Inferior parietal cortex (tissue), 1 donor: ENCODE measurements at regions not wholly inside any gene's neighbourhood (a gene's known extent, or its start where the extent isn't known, plus 50 kb on each side); places are given as distances from the start of the nearest gene placed in this dataset.

ENCODE experiments used
- DNase-seq: peaks from one replicate; pipeline ENCODE4 v3.0.0-alpha.2; 2016; ENCODE audit errors: extremely low spot score

DNA sequence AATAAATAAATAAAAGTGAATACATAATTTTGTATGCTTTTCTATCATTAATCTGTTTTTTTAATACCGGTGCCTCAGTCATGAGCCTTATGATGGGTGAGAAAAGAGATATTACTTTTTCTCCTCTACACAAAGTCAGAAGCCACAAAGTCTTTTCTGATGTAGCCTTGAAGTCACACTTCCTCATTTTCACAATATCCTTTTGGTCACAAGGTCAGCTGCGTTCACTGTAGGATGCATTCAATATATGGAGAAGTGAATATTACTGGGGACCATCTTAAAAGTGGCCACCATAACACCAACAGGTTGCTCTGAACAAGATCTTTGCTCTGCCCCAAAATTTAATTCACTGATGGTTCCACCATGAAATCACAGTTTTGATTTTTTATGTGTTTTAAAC is 83.3 kb upstream of the TNR start:
- DNase-seq: no peak

DNA sequence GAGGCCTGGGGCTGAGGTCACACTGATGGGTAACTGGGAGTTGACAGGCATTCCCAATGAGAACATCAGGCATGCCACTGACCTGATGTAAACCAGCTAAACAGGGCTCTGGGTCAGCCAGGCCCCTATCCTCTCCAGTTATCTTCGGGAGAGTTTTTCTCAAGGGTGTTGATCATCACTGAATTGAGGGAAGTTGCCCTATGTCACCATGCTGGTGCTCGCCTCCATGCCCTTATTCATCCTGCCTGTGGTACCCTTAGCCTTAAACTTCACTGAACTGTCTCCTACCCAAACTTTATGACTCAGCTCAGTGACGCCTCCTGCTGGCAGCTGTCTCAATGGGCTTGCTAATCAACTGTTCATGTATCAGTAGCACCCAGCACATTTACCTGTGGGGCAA is 80.7 kb upstream of the TNR start:
- DNase-seq: no peak

DNA sequence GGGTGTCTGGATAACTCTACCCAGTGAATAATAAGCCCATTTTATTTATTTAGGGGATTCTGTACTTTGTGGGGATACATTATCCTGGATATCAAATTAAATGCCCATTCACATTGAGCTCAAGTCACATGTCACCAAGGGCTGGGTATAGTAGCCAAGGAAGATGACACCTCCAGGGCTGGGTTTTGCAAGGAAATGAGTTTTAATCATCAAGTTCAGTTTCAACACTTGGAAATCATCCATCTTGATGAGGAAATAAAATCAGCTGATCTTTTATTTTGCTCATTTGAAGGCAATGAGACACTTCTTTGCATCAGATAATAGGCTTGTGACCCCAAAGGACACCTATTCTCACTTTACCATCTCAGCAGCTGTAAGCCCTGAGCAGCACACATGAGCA is 80.0 kb upstream of the TNR start:
- DNase-seq: no peak

DNA sequence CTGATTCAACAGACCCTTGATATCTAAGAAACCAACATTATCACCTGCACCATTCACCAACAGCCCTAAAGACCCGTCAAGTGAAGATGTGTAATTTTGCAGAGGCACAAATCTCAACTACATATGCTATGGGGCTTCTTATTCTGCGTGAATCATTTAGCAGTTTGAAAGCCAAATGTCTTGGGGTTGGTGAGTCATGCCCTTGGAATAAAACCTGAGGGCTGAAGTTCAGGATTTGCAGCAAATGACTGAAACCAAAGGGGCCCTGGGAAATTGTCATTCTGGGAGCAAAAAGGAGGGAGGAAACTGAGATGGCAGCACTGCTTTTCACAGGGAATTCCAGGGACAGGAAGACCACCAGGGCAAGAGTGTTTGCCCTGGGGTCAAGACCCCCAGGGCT is 79.2 kb upstream of the TNR start:
- no peak for DNase-seq

DNA sequence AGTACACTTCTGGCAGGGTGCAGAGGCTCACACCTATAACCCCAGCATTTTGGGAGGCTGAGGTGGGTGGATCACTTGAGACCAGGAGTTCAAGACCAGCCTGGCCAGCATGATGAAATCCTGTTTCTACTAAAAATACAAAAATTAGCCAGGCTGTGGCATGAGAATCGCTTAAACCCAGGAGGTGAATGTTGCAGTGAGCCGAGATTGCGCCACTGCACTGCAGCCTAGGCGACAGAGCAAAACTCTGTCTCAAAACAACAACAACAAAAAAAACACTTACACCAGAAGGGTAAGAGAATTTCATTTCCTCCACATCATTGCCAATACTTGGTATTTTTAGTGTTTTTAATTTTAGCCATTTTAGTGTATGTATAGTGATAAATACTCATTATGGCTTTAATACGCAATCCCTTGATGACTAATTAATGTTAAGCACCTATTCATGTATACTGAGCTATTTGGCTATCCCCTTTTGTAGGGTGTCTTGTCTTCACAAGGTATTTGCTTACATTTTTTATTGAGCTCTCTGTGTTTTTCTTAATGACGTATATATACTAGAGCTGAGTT is 77.1 kb upstream of the TNR start:
- no peak for DNase-seq

DNA sequence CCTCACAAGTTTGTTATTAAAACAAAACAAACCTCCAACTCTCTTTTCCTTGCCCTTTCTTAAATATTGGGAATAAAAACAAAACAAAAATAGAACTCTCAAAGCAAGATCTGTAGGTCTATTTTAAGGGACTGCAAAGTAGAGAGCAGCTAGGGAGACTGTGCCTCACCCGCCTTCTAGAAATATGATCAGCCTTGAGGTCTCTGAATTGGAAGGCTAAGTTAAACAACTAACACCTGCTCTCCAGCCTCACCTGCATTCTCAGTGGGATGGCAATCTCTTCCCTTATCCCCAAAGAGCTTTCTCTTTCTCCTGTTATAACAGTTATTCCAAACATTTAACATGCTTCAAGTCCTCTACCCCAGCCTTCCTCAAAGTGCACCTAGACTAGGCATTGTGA is 75.5 kb upstream of the TNR start:
- DNase-seq: no peak

DNA sequence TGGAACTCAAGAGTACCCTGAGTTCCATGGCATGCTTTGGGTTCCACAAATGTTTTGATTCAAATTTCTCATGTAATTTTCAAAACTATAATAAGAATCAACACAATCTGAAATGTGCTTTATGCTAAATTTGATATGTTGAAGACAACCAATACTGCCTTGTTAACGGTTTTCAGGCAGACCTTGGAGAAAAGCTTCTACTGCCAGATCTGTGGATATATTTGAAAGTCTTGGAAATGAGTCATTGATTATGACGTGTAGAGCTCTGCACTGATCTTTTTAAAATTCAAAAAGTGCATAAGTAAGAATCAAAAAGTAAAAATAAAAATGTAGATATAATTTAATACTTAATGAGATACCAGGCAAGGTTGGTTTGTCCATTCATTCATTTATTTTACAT is 74.0 kb upstream of the TNR start:
- no peak for DNase-seq

DNA sequence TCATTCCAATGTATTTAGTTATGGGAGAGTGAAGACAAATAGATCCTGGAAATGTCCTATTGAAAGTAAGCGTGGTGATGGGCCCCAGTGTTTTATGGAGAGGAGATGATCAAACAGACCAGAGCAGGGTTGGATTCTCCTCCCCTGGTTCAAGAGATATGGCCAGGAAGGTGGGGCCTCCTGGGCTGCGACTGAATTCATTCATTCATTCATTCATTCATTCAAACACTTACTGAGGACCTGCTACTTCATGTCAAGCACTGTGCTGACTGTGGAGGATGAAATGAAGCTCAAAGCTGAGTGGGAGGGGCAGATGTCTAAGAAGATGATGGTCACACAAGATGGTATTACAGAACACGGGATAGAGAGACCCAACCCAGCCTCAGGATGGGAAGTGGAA is 71.5 kb upstream of the TNR start:
- DNase-seq: no peak

DNA sequence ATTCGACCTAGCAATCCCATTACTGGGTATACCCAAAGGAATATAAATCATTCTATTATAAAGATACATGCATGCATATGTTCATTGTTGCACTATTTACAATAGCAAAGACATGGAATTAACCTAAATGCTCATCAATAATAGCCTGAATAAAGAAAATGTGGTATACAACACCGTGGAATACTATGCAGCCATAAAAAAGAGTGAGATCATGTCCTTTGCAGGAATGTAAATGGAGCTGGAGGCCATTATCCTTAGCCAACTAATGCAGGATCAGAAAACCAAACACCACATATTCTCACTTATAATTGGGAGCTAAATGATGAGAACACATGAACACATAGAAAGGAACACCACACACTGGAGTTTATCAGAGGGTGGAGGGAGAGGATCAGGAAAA is 69.5 kb upstream of the TNR start:
- no peak for DNase-seq

DNA sequence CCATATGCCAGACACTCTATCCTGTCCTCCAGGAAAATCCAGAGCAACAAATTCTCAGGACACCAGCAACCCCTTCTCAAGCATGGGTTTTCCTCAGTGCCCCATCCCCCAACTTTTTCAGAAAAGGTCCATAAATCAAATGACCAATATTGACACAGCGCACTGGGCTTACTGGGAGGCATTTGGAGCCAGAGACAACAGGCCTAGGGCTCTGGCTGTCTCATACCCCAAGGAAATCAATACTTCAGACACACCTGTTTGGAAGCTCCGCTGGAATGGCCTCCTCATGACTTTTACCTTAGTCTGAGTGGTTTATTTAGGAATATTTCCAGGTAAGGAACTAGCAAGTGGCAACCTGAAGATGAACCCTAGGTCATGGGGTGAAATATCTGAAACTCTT is 66.9 kb upstream of the TNR start:
- DNase-seq: no peak

DNA sequence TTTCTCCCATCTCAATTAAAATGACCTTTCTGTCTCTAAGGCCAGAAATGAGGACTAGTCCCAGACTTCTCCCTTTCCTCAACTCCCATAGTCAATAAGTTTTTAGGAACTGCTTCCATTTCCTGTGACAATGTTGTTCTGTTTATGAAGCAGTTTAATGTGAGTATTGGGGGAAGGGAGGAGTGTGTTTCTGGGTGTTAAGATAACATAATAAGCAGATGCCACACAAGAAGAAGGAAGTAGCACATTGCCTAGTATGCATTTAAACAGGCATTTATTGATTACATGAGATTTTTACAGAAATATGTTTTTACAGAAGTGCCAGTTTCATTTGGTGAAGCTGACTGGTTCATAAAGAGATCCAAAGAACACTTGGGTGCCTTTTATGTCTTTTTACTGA is 65.6 kb upstream of the TNR start:
- no peak for DNase-seq

DNA sequence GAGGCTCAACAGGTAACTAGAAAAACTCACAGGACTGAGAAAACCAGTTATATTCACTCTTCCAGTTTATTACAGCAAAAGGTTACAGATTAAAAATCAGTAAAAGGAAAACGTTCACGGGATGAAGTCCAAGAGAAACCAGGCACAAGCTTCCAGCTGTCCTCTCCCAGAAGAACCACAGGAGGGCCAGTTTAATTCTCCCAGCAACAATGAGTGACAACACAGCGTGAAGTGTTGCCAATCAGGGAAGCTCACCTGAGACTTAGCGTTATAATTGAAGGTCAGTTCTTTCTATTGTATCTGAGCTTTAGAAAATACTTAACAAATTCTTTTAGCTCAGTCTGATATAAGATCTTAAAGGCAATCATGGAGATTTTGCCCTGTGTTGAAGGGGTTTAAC is 65.2 kb upstream of the TNR start:
- DNase-seq: no peak

DNA sequence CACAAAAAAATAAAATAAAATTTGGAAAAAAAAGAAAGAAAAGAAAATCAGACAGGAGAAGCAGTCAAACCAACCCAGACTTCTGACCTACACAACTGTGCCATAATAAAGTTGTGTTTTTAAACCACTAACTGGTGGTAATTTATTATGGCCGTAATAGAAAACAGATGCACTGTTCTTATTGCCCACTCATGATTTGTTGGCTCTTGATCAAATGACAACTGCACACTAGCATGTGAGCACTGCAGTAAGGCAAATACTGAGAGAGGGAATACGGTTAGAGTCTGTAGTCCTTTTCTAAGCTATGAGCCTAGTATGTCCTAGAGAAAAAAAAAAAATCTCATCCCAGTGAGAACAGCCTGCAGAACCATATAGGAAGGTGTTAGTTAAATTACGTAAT is 61.2 kb upstream of the TNR start:
- no peak for DNase-seq

DNA sequence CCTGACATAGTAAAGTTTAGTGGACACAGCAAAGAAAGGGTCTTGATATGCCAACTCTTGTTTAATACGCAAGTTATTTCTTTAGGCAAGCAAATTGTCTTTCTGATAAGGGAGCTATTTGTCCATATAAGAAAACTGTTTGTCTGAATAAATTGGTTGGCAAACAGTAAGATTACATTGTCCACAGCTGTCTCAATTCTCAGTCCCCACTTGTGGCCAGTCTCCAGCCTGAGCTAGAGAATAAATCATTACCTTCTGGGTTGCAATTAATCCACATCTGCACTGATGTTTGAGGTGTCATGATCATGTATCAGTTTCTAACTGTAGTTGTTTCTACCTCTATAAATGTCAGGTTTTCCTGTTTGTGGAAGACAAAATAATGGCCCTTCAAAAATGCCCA is 60.0 kb upstream of the TNR start:
- DNase-seq: no peak

DNA sequence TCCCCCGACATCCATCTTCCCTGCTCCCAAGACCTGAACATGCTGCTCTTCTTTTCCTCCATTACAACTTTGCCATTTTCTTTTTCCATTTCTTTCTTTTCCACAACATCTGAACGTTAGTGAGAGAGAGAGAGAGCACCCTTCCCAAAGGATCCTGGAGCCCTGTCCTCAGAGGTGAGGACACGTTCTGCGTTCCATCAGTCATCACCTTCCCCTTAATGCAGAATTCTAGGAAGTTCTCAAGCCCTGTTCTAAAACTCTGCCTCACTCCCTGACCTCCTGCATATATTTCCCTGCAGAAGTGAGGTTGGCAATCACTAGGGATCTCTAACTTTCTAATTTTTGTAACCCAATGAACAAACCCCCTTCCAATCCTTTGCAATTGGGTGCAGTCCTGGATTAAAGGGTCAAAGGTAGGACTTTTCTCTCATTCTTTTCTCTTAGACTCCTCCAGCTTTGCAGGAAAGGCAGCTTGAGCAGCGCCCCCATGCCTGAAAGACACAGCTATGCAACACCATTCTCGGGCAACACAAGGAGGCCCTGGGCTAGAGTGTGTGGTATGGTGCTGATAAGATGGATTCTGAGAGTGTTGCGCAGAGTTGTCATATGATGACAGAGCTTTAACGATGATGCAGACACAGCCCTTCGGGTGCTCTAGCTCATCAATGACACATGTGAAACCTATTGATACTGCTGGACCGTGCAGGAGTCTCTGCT is 59.2 kb upstream of the TNR start:
- no peak for DNase-seq

DNA sequence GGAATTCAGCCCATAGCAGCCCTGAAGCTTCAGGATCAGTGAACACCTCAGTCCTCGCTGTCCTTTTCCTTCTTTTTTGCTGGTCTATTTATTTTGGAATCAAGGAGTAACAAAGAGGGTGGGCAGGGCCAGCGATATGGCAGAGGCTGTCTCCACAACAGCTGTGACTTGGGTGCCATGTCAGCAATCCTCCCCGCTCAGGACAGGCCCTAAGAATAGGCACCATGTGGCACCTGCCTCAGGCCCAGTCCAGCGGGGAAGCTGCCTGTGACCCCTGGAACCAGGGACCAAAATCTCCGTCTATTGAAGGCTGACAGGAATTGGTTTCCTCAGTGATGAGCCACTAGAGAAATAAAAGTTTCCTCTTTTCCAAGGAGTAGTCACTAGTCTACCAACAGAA is 58.6 kb upstream of the TNR start:
- DNase-seq: no peak

DNA sequence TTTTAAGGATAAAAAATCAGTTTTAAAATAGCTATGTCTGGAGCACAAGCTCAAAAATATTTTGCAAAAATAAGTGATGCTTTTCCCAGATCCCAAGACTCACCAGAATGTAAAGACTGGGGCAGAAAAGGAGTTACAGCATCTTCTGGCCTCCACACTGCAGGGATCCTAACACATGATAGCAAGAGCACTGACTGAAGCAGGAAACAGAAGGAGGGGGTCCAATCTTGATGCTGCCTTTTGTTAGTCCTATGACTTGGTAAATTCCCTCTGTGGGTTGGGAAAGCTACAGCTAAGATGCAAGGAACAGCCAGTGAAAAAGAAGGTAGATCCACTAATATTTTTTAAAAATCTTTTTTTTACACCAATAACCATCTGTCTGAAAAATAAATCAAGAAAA is 54.2 kb upstream of the TNR start:
- no peak for DNase-seq

DNA sequence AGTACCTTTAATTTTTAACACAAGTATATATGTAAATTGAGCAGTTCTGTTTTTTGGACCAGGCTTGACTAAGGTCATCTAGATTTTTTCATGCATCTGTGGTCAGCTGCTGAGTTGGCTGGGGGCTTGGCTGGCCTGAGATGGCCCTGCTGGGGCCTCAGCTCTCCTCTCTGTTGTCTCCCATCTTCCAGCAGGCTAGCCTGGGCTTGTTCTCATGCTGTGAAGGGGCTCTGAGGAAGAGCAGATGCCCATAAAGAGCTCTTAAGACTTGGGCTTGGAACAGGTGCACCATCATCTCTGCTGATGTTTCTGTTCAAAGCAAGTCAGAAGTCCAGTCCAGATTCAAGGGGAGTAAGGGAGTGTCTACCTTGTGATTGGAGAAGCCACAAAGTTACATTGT is 51.2 kb upstream of the TNR start:
- no peak for DNase-seq

DNA sequence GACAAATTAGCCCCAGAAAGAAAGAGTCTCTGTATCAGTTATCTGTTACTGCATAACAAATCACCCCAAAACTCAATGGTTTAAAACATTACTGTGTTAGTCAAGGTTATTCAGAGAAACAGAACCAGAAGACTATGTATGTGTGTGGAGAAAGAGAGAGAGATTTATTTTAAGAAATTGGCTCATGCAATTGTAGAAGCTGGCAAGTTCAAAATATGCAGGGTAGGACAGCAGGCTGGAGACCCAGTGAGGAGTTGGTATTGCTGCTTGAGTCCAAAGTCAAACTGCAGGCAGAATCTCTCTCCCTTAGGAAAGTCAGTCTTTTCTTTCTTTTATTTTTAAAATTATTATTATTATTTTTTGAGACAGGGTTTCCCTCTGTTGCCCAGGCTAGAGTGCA is 50.2 kb upstream of the TNR start:
- DNase-seq: no peak
